H1 (cell line): ENCODE measurements at regions not wholly inside any gene's neighbourhood (a gene's known extent, or its start where the extent isn't known, plus 50 kb on each side); places are given as distances from the start of the nearest gene placed in this dataset.

Source experiments
- BCL11A ChIP-seq, 2 experiments: IDR thresholded peaks; one replicate each; pipeline ENCODE4 v1.6.1; 2011; ENCODE audit warnings: low read depth in 2 of 2, low read length in 2 of 2, mild to moderate bottlenecking in 2 of 2
- CREB1 ChIP-seq: IDR thresholded peaks from 2 replicates; pipeline ENCODE4 v1.6.1; 2012; ENCODE audit warnings: inconsistent platforms
- FOSL1 ChIP-seq: IDR thresholded peaks from 2 replicates; pipeline ENCODE4 v1.6.1; 2011; ENCODE audit warnings: mild to moderate bottlenecking, low read depth, low read length, moderate library complexity; ENCODE audit not compliant: insufficient read depth
- HDAC6 ChIP-seq: IDR thresholded peaks from one replicate; pipeline ENCODE4 v1.7.1; 2012; ENCODE audit warnings: low read depth, mild to moderate bottlenecking, inconsistent platforms, low read length, moderate library complexity
- KDM1A ChIP-seq: fragments of 200-600, 300-600 bp; sonication (generic); IDR thresholded peaks from 2 replicates; pipeline ENCODE4 v1.7.1; 2016; ENCODE audit warnings: mild to moderate bottlenecking, low read length, borderline replicate concordance
- POU5F1 ChIP-seq: IDR thresholded peaks from 2 replicates; pipeline ENCODE4 v1.6.1; 2011; ENCODE audit warnings: low read depth, mild to moderate bottlenecking, low read length, moderate library complexity
- RNF2 ChIP-seq: fragments of 200-900, 300-1000 bp; sonication (generic); IDR thresholded peaks from 2 replicates; pipeline ENCODE4 v1.7.1; 2016; ENCODE audit warnings: borderline replicate concordance, low read depth, mild to moderate bottlenecking, antibody characterized with exemption, low read length; ENCODE audit not compliant: poor library complexity, severe bottlenecking; ENCODE audit errors: missing control alignments
- SP2 ChIP-seq: IDR thresholded peaks from 2 replicates; pipeline ENCODE4 v1.6.1; 2012; ENCODE audit warnings: mild to moderate bottlenecking, low read length, inconsistent platforms
- TEAD4 ChIP-seq: IDR thresholded peaks from 2 replicates; pipeline ENCODE4 v1.6.1; 2012; ENCODE audit warnings: low read depth, low read length, inconsistent platforms, mixed read lengths
- TF ChIP-seq, protein P1 (sequence below): fragments of 300-600 bp; sonication (generic); IDR thresholded peaks from 2 replicates; pipeline ENCODE4 v1.7.1; 2012; ENCODE audit warnings: low read length, moderate library complexity, mild to moderate bottlenecking, inconsistent platforms; ENCODE audit not compliant: insufficient replicate concordance

DNA sequence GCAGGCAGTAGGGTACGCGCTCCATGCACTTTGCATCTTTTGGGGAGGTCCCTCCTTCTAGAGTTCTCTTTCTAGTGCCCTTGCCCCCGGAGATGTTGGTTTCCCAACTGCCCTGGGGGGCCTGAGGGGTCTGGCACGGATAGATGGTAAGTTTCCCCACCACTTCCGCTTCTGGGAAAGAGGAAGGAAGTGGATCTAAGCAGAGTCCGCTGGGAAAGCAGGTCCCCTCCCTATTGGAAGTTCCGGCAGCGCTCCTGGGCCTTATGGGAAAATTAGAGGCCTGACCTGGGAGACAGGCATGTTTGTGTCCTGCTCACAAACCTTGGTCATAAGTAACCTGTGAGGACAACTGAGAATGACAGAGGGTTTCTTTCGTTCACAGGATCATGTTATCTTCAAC is 274.4 kb downstream of the RPS6KC1 start (continued):
- TF ChIP-seq, protein P1, sequence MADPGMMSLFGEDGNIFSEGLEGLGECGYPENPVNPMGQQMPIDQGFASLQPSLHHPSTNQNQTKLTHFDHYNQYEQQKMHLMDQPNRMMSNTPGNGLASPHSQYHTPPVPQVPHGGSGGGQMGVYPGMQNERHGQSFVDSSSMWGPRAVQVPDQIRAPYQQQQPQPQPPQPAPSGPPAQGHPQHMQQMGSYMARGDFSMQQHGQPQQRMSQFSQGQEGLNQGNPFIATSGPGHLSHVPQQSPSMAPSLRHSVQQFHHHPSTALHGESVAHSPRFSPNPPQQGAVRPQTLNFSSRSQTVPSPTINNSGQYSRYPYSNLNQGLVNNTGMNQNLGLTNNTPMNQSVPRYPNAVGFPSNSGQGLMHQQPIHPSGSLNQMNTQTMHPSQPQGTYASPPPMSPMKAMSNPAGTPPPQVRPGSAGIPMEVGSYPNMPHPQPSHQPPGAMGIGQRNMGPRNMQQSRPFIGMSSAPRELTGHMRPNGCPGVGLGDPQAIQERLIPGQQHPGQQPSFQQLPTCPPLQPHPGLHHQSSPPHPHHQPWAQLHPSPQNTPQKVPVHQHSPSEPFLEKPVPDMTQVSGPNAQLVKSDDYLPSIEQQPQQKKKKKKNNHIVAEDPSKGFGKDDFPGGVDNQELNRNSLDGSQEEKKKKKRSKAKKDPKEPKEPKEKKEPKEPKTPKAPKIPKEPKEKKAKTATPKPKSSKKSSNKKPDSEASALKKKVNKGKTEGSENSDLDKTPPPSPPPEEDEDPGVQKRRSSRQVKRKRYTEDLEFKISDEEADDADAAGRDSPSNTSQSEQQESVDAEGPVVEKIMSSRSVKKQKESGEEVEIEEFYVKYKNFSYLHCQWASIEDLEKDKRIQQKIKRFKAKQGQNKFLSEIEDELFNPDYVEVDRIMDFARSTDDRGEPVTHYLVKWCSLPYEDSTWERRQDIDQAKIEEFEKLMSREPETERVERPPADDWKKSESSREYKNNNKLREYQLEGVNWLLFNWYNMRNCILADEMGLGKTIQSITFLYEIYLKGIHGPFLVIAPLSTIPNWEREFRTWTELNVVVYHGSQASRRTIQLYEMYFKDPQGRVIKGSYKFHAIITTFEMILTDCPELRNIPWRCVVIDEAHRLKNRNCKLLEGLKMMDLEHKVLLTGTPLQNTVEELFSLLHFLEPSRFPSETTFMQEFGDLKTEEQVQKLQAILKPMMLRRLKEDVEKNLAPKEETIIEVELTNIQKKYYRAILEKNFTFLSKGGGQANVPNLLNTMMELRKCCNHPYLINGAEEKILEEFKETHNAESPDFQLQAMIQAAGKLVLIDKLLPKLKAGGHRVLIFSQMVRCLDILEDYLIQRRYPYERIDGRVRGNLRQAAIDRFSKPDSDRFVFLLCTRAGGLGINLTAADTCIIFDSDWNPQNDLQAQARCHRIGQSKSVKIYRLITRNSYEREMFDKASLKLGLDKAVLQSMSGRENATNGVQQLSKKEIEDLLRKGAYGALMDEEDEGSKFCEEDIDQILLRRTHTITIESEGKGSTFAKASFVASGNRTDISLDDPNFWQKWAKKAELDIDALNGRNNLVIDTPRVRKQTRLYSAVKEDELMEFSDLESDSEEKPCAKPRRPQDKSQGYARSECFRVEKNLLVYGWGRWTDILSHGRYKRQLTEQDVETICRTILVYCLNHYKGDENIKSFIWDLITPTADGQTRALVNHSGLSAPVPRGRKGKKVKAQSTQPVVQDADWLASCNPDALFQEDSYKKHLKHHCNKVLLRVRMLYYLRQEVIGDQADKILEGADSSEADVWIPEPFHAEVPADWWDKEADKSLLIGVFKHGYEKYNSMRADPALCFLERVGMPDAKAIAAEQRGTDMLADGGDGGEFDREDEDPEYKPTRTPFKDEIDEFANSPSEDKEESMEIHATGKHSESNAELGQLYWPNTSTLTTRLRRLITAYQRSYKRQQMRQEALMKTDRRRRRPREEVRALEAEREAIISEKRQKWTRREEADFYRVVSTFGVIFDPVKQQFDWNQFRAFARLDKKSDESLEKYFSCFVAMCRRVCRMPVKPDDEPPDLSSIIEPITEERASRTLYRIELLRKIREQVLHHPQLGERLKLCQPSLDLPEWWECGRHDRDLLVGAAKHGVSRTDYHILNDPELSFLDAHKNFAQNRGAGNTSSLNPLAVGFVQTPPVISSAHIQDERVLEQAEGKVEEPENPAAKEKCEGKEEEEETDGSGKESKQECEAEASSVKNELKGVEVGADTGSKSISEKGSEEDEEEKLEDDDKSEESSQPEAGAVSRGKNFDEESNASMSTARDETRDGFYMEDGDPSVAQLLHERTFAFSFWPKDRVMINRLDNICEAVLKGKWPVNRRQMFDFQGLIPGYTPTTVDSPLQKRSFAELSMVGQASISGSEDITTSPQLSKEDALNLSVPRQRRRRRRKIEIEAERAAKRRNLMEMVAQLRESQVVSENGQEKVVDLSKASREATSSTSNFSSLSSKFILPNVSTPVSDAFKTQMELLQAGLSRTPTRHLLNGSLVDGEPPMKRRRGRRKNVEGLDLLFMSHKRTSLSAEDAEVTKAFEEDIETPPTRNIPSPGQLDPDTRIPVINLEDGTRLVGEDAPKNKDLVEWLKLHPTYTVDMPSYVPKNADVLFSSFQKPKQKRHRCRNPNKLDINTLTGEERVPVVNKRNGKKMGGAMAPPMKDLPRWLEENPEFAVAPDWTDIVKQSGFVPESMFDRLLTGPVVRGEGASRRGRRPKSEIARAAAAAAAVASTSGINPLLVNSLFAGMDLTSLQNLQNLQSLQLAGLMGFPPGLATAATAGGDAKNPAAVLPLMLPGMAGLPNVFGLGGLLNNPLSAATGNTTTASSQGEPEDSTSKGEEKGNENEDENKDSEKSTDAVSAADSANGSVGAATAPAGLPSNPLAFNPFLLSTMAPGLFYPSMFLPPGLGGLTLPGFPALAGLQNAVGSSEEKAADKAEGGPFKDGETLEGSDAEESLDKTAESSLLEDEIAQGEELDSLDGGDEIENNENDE, result no peak
- TF ChIP-seq TEAD4, result no peak
- TF ChIP-seq KDM1A, result no peak
- no peak for TF ChIP-seq HDAC6
- TF ChIP-seq BCL11A (IDR thresholded peaks at IDR 0.05; ENCODE audit: low read depth in 2 of 2, low read length in 2 of 2), result no peak
- TF ChIP-seq POU5F1, result no peak
- TF ChIP-seq SP2, result no peak
- TF ChIP-seq CREB1, result no peak
- TF ChIP-seq FOSL1, result no peak
- no peak for TF ChIP-seq RNF2
